ENCODE measurements at regions not wholly inside any gene's neighbourhood (a gene's known extent, or its start where the extent isn't known, plus 50 kb on each side); places are given as distances from the start of the nearest gene placed in this dataset.
"Not testable (repeated sequence)": the region's sequence is repeated elsewhere in the genome, so short reads cannot be mapped to it uniquely, and the experiment has no call there.

GRCh38 chr4:85018983-85019382, 52.5 kb upstream of the WDFY3 start:
- no peak overlapping the region for H3K4me3 ChIP-seq (ENCODE audit: low read depth in 1 of 2, low read length in 2 of 2)
- H3K9me3 ChIP-seq (ENCODE audit: control insufficient read depth in 1 of 2, low read length in 2 of 2), result no peaks in the 10 kb centered on the region
- no peaks in the 10 kb centered on the region for H3K36me3 ChIP-seq (ENCODE audit: control insufficient read depth in 1 of 2, insufficient read depth in 2 of 2, low read length in 2 of 2)
- H3K9ac ChIP-seq (ENCODE audit: low read depth in 1 of 2, low read length in 2 of 2), result no peak overlapping the region
- no peaks in the 10 kb centered on the region for H3K27me3 ChIP-seq (ENCODE audit: control insufficient read depth in 1 of 2, insufficient read depth in 2 of 2, low read length in 2 of 2)
- H3K4me1 ChIP-seq (ENCODE audit: control insufficient read depth in 1 of 2, insufficient read depth in 2 of 2, low read length in 2 of 2), result no peaks in the 10 kb centered on the region
- no peak overlapping the region for H3K27ac ChIP-seq (ENCODE audit: low read depth, low read length)

GRCh38 chr4:85019411-85019810, 52.9 kb upstream of the WDFY3 start:
- no peaks in the 10 kb centered on the region for H3K4me1 ChIP-seq (ENCODE audit: control insufficient read depth in 1 of 2, insufficient read depth in 2 of 2, low read length in 2 of 2)
- H3K27ac ChIP-seq (ENCODE audit: low read depth, low read length), result no peak overlapping the region
- H3K4me3 ChIP-seq (ENCODE audit: low read depth in 1 of 2, low read length in 2 of 2), result no peak overlapping the region

GRCh38 chr4:85024671-85025070, 58.2 kb upstream of the WDFY3 start:
- H3K9me3 ChIP-seq (ENCODE audit: control insufficient read depth in 1 of 2, low read length in 2 of 2), result no peaks in the 10 kb centered on the region
- no peak overlapping the region for H3K27ac ChIP-seq (ENCODE audit: low read depth, low read length)
- H3K27me3 ChIP-seq (ENCODE audit: control insufficient read depth in 1 of 2, insufficient read depth in 2 of 2, low read length in 2 of 2), result no peaks in the 10 kb centered on the region
- H3K4me1 ChIP-seq (ENCODE audit: control insufficient read depth in 1 of 2, insufficient read depth in 2 of 2, low read length in 2 of 2), result no peaks in the 10 kb centered on the region
- no peak overlapping the region for H3K9ac ChIP-seq (ENCODE audit: low read depth in 1 of 2, low read length in 2 of 2)
- H3K4me3 ChIP-seq (ENCODE audit: low read depth in 1 of 2, low read length in 2 of 2), result no peak overlapping the region
- no peaks in the 10 kb centered on the region for H3K36me3 ChIP-seq (ENCODE audit: control insufficient read depth in 1 of 2, insufficient read depth in 2 of 2, low read length in 2 of 2)

More at GRCh38 chr4:85019411-85019810, 52.9 kb upstream of the WDFY3 start:
- Histone ChIP-seq H3K9me3 (ENCODE audit: control insufficient read depth in 1 of 2, low read length in 2 of 2) (no peaks in the 10 kb centered on the region), H3K9ac (ENCODE audit: low read depth in 1 of 2, low read length in 2 of 2) (no peak overlapping the region), H3K27me3 (ENCODE audit: control insufficient read depth in 1 of 2, insufficient read depth in 2 of 2, low read length in 2 of 2) (no peaks in the 10 kb centered on the region), H3K36me3 (ENCODE audit: control insufficient read depth in 1 of 2, insufficient read depth in 2 of 2, low read length in 2 of 2) (no peaks in the 10 kb centered on the region)

GRCh38 chr4:85028910-85029309, 62.4 kb upstream of the WDFY3 start:
- H3K27me3 ChIP-seq (ENCODE audit: control insufficient read depth in 1 of 2, insufficient read depth in 2 of 2, low read length in 2 of 2), result no peaks in the 10 kb centered on the region
- no peak overlapping the region for H3K27ac ChIP-seq (ENCODE audit: low read depth, low read length)
- H3K4me3 ChIP-seq (ENCODE audit: low read depth in 1 of 2, low read length in 2 of 2), result no peak overlapping the region
- H3K36me3 ChIP-seq (ENCODE audit: control insufficient read depth in 1 of 2, insufficient read depth in 2 of 2, low read length in 2 of 2), result no peaks in the 10 kb centered on the region
- peaks cover 0 to 6% of the 10 kb centered on the region in 2 donors for H3K9me3 ChIP-seq (ENCODE audit: control insufficient read depth in 1 of 2, low read length in 2 of 2)
- H3K4me1 ChIP-seq (ENCODE audit: control insufficient read depth in 1 of 2, insufficient read depth in 2 of 2, low read length in 2 of 2), result no peaks in the 10 kb centered on the region
- no peak overlapping the region for H3K9ac ChIP-seq (ENCODE audit: low read depth in 1 of 2, low read length in 2 of 2)

GRCh38 chr4:85029453-85029852, 63.0 kb upstream of the WDFY3 start:
- H3K36me3 ChIP-seq (ENCODE audit: control insufficient read depth in 1 of 2, insufficient read depth in 2 of 2, low read length in 2 of 2), result no peaks in the 10 kb centered on the region
- H3K27me3 ChIP-seq (ENCODE audit: control insufficient read depth in 1 of 2, insufficient read depth in 2 of 2, low read length in 2 of 2), result no peaks in the 10 kb centered on the region
- H3K27ac ChIP-seq (ENCODE audit: low read depth, low read length), result no peak overlapping the region
- no peak overlapping the region for H3K9ac ChIP-seq (ENCODE audit: low read depth in 1 of 2, low read length in 2 of 2)
- H3K9me3 ChIP-seq (ENCODE audit: control insufficient read depth in 1 of 2, low read length in 2 of 2), result peaks cover 0 to 6% of the 10 kb centered on the region in 2 donors
- H3K4me3 ChIP-seq (ENCODE audit: low read depth in 1 of 2, low read length in 2 of 2), result no peak overlapping the region
- no peaks in the 10 kb centered on the region for H3K4me1 ChIP-seq (ENCODE audit: control insufficient read depth in 1 of 2, insufficient read depth in 2 of 2, low read length in 2 of 2)

- no peaks in the 10 kb centered on the region for H3K27me3 ChIP-seq (ENCODE audit: control insufficient read depth in 1 of 2, insufficient read depth in 2 of 2, low read length in 2 of 2)
- H3K36me3 ChIP-seq (ENCODE audit: control insufficient read depth in 1 of 2, insufficient read depth in 2 of 2, low read length in 2 of 2), result no peaks in the 10 kb centered on the region
- no peaks in the 10 kb centered on the region for H3K4me1 ChIP-seq (ENCODE audit: control insufficient read depth in 1 of 2, insufficient read depth in 2 of 2, low read length in 2 of 2)
- H3K9me3 ChIP-seq (ENCODE audit: control insufficient read depth in 1 of 2, low read length in 2 of 2), result peaks cover 0 to 6% of the 10 kb centered on the region in 2 donors
- no peak overlapping the region for H3K9ac ChIP-seq (ENCODE audit: low read depth in 1 of 2, low read length in 2 of 2)
- no peak overlapping the region for H3K27ac ChIP-seq (ENCODE audit: low read depth, low read length)
- no peak overlapping the region for H3K4me3 ChIP-seq (ENCODE audit: low read depth in 1 of 2, low read length in 2 of 2)
Observed at GRCh38 chr4:85030156-85030555, 63.7 kb upstream of the WDFY3 start.

- not testable (repeated sequence) for H3K4me1 ChIP-seq (ENCODE audit: control insufficient read depth in 1 of 2, insufficient read depth in 2 of 2, low read length in 2 of 2); H3K27ac ChIP-seq (ENCODE audit: low read depth, low read length); H3K9ac ChIP-seq (ENCODE audit: low read depth in 1 of 2, low read length in 2 of 2); H3K36me3 ChIP-seq (ENCODE audit: control insufficient read depth in 1 of 2, insufficient read depth in 2 of 2, low read length in 2 of 2); H3K9me3 ChIP-seq (ENCODE audit: control insufficient read depth in 1 of 2, low read length in 2 of 2); H3K4me3 ChIP-seq (ENCODE audit: low read depth in 1 of 2, low read length in 2 of 2); H3K27me3 ChIP-seq (ENCODE audit: control insufficient read depth in 1 of 2, insufficient read depth in 2 of 2, low read length in 2 of 2)
Observed at GRCh38 chr4:85033838-85034237, 67.3 kb upstream of the WDFY3 start.

- Histone ChIP-seq H3K4me3 (ENCODE audit: low read depth in 1 of 2, low read length in 2 of 2) (no peak overlapping the region), H3K9me3 (ENCODE audit: control insufficient read depth in 1 of 2, low read length in 2 of 2) (no peaks in the 10 kb centered on the region), H3K36me3 (ENCODE audit: control insufficient read depth in 1 of 2, insufficient read depth in 2 of 2, low read length in 2 of 2) (no peaks in the 10 kb centered on the region), H3K27ac (ENCODE audit: low read depth, low read length) (no peak overlapping the region), H3K27me3 (ENCODE audit: control insufficient read depth in 1 of 2, insufficient read depth in 2 of 2, low read length in 2 of 2) (no peaks in the 10 kb centered on the region), H3K9ac (ENCODE audit: low read depth in 1 of 2, low read length in 2 of 2) (no peak overlapping the region), H3K4me1 (ENCODE audit: control insufficient read depth in 1 of 2, insufficient read depth in 2 of 2, low read length in 2 of 2) (no peaks in the 10 kb centered on the region)
Observed at GRCh38 chr4:85039526-85039925, 73.0 kb upstream of the WDFY3 start.

GRCh38 chr4:85043812-85044496, 77.5 kb upstream of the WDFY3 start:
- H3K36me3 ChIP-seq (ENCODE audit: control insufficient read depth in 1 of 2, insufficient read depth in 2 of 2, low read length in 2 of 2); H3K9ac ChIP-seq (ENCODE audit: low read depth in 1 of 2, low read length in 2 of 2); H3K27ac ChIP-seq (ENCODE audit: low read depth, low read length); H3K27me3 ChIP-seq (ENCODE audit: control insufficient read depth in 1 of 2, insufficient read depth in 2 of 2, low read length in 2 of 2); H3K4me3 ChIP-seq (ENCODE audit: low read depth in 1 of 2, low read length in 2 of 2); H3K9me3 ChIP-seq (ENCODE audit: control insufficient read depth in 1 of 2, low read length in 2 of 2); H3K4me1 ChIP-seq (ENCODE audit: control insufficient read depth in 1 of 2, insufficient read depth in 2 of 2, low read length in 2 of 2): not testable (repeated sequence)

- H3K9me3 ChIP-seq (ENCODE audit: control insufficient read depth in 1 of 2, low read length in 2 of 2), result no peaks in the 10 kb centered on the region
- no peak overlapping the region for H3K27ac ChIP-seq (ENCODE audit: low read depth, low read length)
- H3K36me3 ChIP-seq (ENCODE audit: control insufficient read depth in 1 of 2, insufficient read depth in 2 of 2, low read length in 2 of 2), result no peaks in the 10 kb centered on the region
Observed at GRCh38 chr4:85050736-85051135, 84.2 kb upstream of the WDFY3 start.

GRCh38 chr4:85051526-85051925, 85.0 kb upstream of the WDFY3 start:
- H3K27ac ChIP-seq (ENCODE audit: low read depth, low read length), result no peak overlapping the region
- no peak overlapping the region for H3K4me3 ChIP-seq (ENCODE audit: low read depth in 1 of 2, low read length in 2 of 2)
- H3K9ac ChIP-seq (ENCODE audit: low read depth in 1 of 2, low read length in 2 of 2), result no peak overlapping the region
- H3K27me3 ChIP-seq (ENCODE audit: control insufficient read depth in 1 of 2, insufficient read depth in 2 of 2, low read length in 2 of 2), result no peaks in the 10 kb centered on the region
- H3K36me3 ChIP-seq (ENCODE audit: control insufficient read depth in 1 of 2, insufficient read depth in 2 of 2, low read length in 2 of 2), result no peaks in the 10 kb centered on the region
- no peaks in the 10 kb centered on the region for H3K4me1 ChIP-seq (ENCODE audit: control insufficient read depth in 1 of 2, insufficient read depth in 2 of 2, low read length in 2 of 2)
- H3K9me3 ChIP-seq (ENCODE audit: control insufficient read depth in 1 of 2, low read length in 2 of 2), result no peaks in the 10 kb centered on the region

More at GRCh38 chr4:85050736-85051135, 84.2 kb upstream of the WDFY3 start:
- Histone ChIP-seq H3K27me3 (ENCODE audit: control insufficient read depth in 1 of 2, insufficient read depth in 2 of 2, low read length in 2 of 2) (no peaks in the 10 kb centered on the region), H3K4me1 (ENCODE audit: control insufficient read depth in 1 of 2, insufficient read depth in 2 of 2, low read length in 2 of 2) (no peaks in the 10 kb centered on the region), H3K4me3 (ENCODE audit: low read depth in 1 of 2, low read length in 2 of 2) (no peak overlapping the region), H3K9ac (ENCODE audit: low read depth in 1 of 2, low read length in 2 of 2) (no peak overlapping the region)
